GM12865 (cell line): ENCODE measurements at regions not wholly inside any gene's neighbourhood (a gene's known extent, or its start where the extent isn't known, plus 50 kb on each side); places are given as distances from the start of the nearest gene placed in this dataset.

ENCODE experiments used
- DNase-seq: peaks from one replicate; pipeline ENCODE4 v3.0.0; 2010; ENCODE audit warnings: low read depth
- H3K4me3 ChIP-seq: 2 replicates; pipeline ENCODE4 v1.5.1; 2011; ENCODE audit warnings: mild to moderate bottlenecking, low read depth, low read length, control low read depth
- TF ChIP-seq, protein P1 (sequence below): IDR thresholded peaks from 2 replicates; pipeline ENCODE4 v1.5.1; 2011; ENCODE audit warnings: low read length, control low read depth, low read depth, inconsistent platforms; ENCODE audit not compliant: insufficient read depth; ENCODE audit errors: missing control alignments

DNA sequence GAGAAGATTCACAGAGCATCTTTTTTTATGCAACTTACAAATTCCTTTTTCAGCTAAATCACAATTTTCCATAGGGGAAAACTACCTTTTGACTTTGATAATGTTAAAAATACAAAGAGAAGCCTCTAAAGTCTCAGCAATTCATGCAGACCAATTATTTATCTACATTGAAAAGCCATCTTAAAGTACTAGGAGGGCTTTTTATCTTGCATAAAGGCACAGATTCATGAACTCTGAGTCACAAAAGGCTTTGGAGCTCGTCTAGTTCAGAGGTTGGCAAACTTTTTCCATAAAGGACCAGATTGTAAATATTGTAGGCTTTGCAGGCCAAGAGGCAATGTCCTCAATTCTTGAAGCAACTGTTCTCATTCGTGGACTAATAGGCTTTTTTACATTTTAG, 210.4 kb upstream of the HDX start:
- no peak for DNase-seq
- TF ChIP-seq, protein P1, sequence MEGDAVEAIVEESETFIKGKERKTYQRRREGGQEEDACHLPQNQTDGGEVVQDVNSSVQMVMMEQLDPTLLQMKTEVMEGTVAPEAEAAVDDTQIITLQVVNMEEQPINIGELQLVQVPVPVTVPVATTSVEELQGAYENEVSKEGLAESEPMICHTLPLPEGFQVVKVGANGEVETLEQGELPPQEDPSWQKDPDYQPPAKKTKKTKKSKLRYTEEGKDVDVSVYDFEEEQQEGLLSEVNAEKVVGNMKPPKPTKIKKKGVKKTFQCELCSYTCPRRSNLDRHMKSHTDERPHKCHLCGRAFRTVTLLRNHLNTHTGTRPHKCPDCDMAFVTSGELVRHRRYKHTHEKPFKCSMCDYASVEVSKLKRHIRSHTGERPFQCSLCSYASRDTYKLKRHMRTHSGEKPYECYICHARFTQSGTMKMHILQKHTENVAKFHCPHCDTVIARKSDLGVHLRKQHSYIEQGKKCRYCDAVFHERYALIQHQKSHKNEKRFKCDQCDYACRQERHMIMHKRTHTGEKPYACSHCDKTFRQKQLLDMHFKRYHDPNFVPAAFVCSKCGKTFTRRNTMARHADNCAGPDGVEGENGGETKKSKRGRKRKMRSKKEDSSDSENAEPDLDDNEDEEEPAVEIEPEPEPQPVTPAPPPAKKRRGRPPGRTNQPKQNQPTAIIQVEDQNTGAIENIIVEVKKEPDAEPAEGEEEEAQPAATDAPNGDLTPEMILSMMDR = no peak
- no peak overlapping the region for H3K4me3 ChIP-seq

DNA sequence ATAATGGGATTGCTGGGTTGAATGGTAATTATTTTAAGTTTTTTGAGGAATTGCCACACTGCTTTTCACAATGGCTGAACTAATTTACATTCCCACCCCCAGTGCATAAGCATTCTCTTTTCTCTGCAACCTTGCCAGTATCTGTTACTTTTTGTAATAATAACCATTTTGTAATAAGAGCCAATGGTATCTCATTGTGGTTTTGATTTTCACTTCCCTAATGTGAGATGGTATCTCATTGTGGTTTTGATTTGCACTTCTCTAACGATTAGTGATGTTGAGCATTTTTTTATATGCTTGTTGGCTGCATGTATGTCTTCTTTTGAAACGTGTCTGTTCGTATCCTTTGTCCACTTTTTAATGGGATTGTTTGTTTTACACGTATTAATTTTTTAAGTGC, 213.1 kb upstream of the HDX start:
- DNase-seq = no peak
- H3K4me3 ChIP-seq = no peak overlapping the region

DNA sequence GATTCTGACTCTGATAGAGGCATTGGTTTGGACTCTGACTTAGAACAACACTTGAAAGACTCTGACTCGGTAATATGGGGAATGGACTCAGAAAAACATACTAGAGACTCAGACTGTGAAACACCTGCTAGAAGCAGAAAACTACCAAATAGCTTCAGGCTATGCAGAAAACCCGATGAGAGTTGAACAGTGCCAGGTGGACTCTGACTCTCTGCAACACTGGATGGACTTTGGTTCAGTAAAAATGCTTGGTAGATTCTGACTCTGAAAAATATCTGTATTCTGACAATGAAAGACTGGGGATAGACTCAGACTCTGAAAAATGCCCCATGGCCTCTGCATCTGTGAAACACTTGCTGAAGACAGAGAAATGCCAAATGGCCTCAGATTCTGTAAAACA, 215.1 kb upstream of the HDX start:
- H3K4me3 ChIP-seq = no peak overlapping the region
- TF ChIP-seq, protein P1 = no peak
- DNase-seq = no peak

More for the DNA sequence above, 213.1 kb upstream of the HDX start:
- TF ChIP-seq, protein P1 = no peak

DNA sequence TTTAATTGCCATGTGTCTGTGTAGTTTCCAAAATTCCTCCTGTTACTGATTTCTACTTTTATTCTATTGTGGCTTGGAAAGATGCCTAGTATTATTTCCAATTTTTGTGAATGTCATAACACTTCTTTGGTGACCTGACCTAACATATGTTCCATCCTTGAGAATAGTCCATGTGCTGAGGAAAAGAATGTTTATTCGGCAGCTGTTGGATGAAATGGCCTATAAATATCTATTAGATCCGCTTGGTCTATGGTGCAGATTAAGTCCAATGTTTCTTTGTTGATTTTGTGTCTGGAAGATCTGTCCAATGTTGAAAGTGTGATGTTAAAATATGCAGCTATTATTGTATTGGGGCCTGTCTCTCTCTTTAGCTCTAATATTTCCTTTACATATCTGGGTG, 219.2 kb upstream of the HDX start:
- DNase-seq = no peak
- H3K4me3 ChIP-seq = no peak overlapping the region
- TF ChIP-seq, protein P1 = no peak

DNA sequence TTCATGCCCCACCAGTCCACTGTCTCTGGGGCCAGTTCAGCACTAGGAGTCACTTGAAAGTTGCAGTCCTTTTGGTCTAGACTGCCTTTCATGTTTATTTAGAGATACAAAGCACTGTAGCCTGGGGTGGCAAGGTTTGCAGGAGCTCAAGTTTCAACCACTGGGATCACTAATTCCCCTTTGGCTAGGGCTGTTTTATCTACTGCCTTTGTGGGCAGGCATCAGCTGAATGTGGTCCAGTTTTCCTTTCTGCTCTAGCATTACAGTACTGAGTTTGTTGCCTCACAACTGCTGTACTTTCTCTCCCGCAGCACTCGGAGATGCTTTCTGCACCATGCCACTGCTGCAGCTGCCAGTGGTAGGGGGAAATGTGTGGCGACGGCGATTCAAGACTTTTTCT, 222.3 kb upstream of the HDX start:
- H3K4me3 ChIP-seq = no peak overlapping the region
- TF ChIP-seq, protein P1 = no peak
- DNase-seq = no peak

DNA sequence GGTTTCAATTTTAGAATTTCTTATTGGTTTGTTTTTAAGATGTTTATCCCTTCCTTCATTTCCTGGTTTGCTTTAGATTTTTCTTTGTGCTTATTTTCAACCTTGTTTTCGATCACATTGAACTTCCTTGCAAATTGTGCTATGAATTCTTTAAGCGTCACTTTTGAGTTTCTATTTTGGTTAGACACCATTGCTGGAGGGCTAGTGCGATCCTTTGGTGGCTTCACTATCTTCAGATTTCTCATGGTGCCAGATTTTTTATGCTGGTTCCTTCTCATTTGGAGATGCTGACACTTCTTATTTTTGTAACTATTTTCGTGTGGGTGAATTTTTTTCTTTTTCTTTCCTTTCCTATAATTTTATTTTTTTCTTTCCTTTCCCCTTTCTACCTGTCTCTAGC, 227.2 kb upstream of the HDX start:
- no peak overlapping the region for H3K4me3 ChIP-seq
- no peak for DNase-seq
- TF ChIP-seq, protein P1 = no peak

DNA sequence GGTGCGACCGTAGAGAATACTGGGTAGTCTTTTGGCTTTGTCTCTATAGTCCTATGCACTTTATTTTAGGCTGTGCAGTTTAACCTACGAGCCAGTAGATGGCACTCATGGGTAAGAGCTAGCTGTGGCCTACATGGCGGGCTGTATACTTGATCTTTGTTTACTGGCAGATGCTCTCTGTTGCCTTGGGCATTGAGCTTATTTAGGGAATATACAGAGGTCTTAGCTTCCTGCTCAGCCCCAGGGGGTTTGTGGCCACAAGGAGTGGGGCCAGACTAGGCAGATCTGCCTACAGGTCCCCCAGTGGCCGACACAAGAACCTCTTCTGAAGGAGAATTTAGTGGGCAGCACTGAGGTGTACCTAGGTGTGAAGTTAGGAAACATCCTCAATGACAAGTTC, 227.6 kb upstream of the HDX start:
- H3K4me3 ChIP-seq = no peak overlapping the region
- TF ChIP-seq, protein P1 = peak; percentile 48
- DNase-seq = peak; percentile 19
